Stimulated activated CD8-positive, alpha-beta memory T cell treated with anti-CD3 and anti-CD28 coated beads, Interleukin-4, amount 100 ng/mL, for 1 hour (primary cell): ENCODE measurements at regions not wholly inside any gene's neighbourhood (a gene's known extent, or its start where the extent isn't known, plus 50 kb on each side); places are given as distances from the start of the nearest gene placed in this dataset.
"Not testable (repeated sequence)": the region's sequence is repeated elsewhere in the genome, so short reads cannot be mapped to it uniquely, and the experiment has no call there.

ENCODE experiments used
- DNase-seq, 2 donors: peaks; one replicate each; pipeline ENCODE4 v3.0.0-alpha.2; 2020; ENCODE audit warnings: low read depth in 2 of 2, low spot score in 1 of 2

GRCh38 chr1:185441605-185442004 is 124.6 kb upstream of the IVNS1ABP start:
- DNase-seq: no peak

- no peak for DNase-seq
Measured at GRCh38 chr1:185440877-185441276, 123.8 kb upstream of the IVNS1ABP start.

- DNase-seq: no peak
Measured at GRCh38 chr1:185439727-185440415, 122.8 kb upstream of the IVNS1ABP start.

GRCh38 chr1:185438936-185439335 is 121.9 kb upstream of the IVNS1ABP start:
- DNase-seq: no peak

GRCh38 chr1:185435696-185436379 is 118.8 kb upstream of the IVNS1ABP start:
- no peak for DNase-seq

- no peak for DNase-seq
Measured at GRCh38 chr1:185434721-185435120, 117.7 kb upstream of the IVNS1ABP start.

- DNase-seq: no peak
Measured at GRCh38 chr1:185433667-185434066, 116.6 kb upstream of the IVNS1ABP start.

GRCh38 chr1:185432948-185433347 is 115.9 kb upstream of the IVNS1ABP start:
- no peak for DNase-seq

GRCh38 chr1:185431612-185432011 is 114.6 kb upstream of the IVNS1ABP start:
- no peak for DNase-seq

GRCh38 chr1:185429668-185430067 is 112.6 kb upstream of the IVNS1ABP start:
- not testable (repeated sequence) for DNase-seq

GRCh38 chr1:185427776-185428175 is 110.7 kb upstream of the IVNS1ABP start:
- DNase-seq: no peak

- no peak for DNase-seq
Measured at GRCh38 chr1:185427264-185427663, 110.2 kb upstream of the IVNS1ABP start.

GRCh38 chr1:185426848-185427247 is 109.8 kb upstream of the IVNS1ABP start:
- DNase-seq: no peak

- DNase-seq: no peak
Measured at GRCh38 chr1:185425163-185425562, 108.1 kb upstream of the IVNS1ABP start.

- DNase-seq: no peak
Measured at GRCh38 chr1:185421485-185422107, 104.6 kb upstream of the IVNS1ABP start.

- no peak for DNase-seq
Measured at GRCh38 chr1:185420588-185421081, 103.6 kb upstream of the IVNS1ABP start.

- no peak for DNase-seq
Measured at GRCh38 chr1:185419718-185420117, 102.7 kb upstream of the IVNS1ABP start.

- DNase-seq: no peak
Measured at GRCh38 chr1:185418472-185418871, 101.4 kb upstream of the IVNS1ABP start.

GRCh38 chr1:185412385-185413087 is 95.5 kb upstream of the IVNS1ABP start:
- DNase-seq: no peak

GRCh38 chr1:185409763-185410528 is 92.9 kb upstream of the IVNS1ABP start:
- no peak for DNase-seq

GRCh38 chr1:185409345-185409744 is 92.3 kb upstream of the IVNS1ABP start:
- no peak for DNase-seq
